Spleen (tissue), 11 donors: ENCODE measurements at regions not wholly inside any gene's neighbourhood (a gene's known extent, or its start where the extent isn't known, plus 50 kb on each side); places are given as distances from the start of the nearest gene placed in this dataset.

Experiments used
- DNase-seq: peaks from one replicate; pipeline ENCODE4 v3.0.0-alpha.2; 2020
- H3K27ac ChIP-seq, 8 donors: fragments of 200-600 bp; sonication (generic) in 7 of 8; 1 replicate in 4 of 8; 2 replicates in 4 of 8; pipeline versions ENCODE4 v1.5.0 to v1.8.0; 2016 to 2021; ENCODE audit warnings: inconsistent platforms in 4 of 8, mild to moderate bottlenecking in 4 of 8, moderate library complexity in 1 of 8
- H3K27me3 ChIP-seq, 7 donors: fragments of 200-600 bp; sonication (generic) in 6 of 7; replicated peaks in 1 of 7; 1 replicate in 4 of 7; 2 replicates in 3 of 7; pipeline versions ENCODE4 v1.5.0 to v1.8.0; 2016 to 2021; ENCODE audit warnings: inconsistent platforms in 3 of 7, mild to moderate bottlenecking in 1 of 7
- H3K36me3 ChIP-seq, 6 donors: fragments of 200-600 bp; sonication (generic) in 5 of 6; 1 replicate in 4 of 6; 2 replicates in 2 of 6; pipeline versions ENCODE4 v1.5.0 to v1.8.0; 2016 to 2021; ENCODE audit warnings: inconsistent platforms in 2 of 6
- H3K4me1 ChIP-seq, 6 donors: fragments of 200-600 bp; sonication (generic) in 5 of 6; 1 replicate in 3 of 6; 2 replicates in 3 of 6; pipeline versions ENCODE4 v1.5.0 to v1.8.0; 2016 to 2021; ENCODE audit warnings: inconsistent platforms in 3 of 6
- H3K4me3 ChIP-seq, 8 donors: fragments of 200-600 bp; sonication (generic) in 7 of 8; 1 replicate in 4 of 8; 2 replicates in 4 of 8; pipeline versions ENCODE4 v1.5.0 to v1.8.0; 2016 to 2021; ENCODE audit warnings: inconsistent platforms in 4 of 8, mild to moderate bottlenecking in 4 of 8, moderate library complexity in 2 of 8
- H3K9me3 ChIP-seq, 8 donors: fragments of 200-600 bp; sonication (generic) in 7 of 8; 1 replicate in 4 of 8; 2 replicates in 4 of 8; pipeline versions ENCODE4 v1.5.0 to v1.8.0; 2016 to 2021; ENCODE audit warnings: inconsistent platforms in 4 of 8
- POLR2A ChIP-seq, 3 donors: fragments of 450-650 bp; IDR thresholded peaks; one replicate each; pipeline ENCODE4 v1.5.1; 2017; ENCODE audit warnings: antibody characterized with exemption in 3 of 3, mild to moderate bottlenecking in 1 of 3
- POLR2AphosphoS5 ChIP-seq, 3 donors: sonication (generic); formaldehyde crosslinking; IDR thresholded peaks; one replicate each; pipeline ENCODE4 v1.5.1; 2017; ENCODE audit warnings: antibody characterized with exemption in 3 of 3
- WGBS, 5 donors: extraction: QIAGEN DNeasy Blood & Tissue Kit in 3 of 5; methylation state at CpG; one replicate each; pipeline versions ENCODE4 v1.1.5 to v1.1.7; 2013 to 2018; 5-methylcytosine and 5-hydroxymethylcytosine counted together
- intact Hi-C: fragments of 100-400 bp; cut with DNase I; formaldehyde crosslinking; loops from one replicate; pipeline ENCODE4 v1.15.0; 2023; ENCODE audit warnings: low total_unique reads
- TF ChIP-seq, protein P1 (sequence below), 11 experiments: fragments of 200-600 bp in 7 of 11; fragments of 450-650 bp in 4 of 11; sonication (generic) in 4 of 11; IDR thresholded peaks in 8 of 11; conservative IDR thresholded peaks in 3 of 11; 1 replicate in 7 of 11; 2 replicates in 4 of 11; pipeline versions ENCODE4 v1.4.0 to v1.8.0; 2016 to 2021; ENCODE audit warnings: antibody characterized with exemption in 11 of 11, inconsistent platforms in 4 of 11, mild to moderate bottlenecking in 1 of 11
- donor health status: healthy with polysubstance abuse.
- donor health status: DM: no; HTN: no; CAD: no; lungs with moderate emphysema.
- donor health status: DM: no; HTN: no; CAD: no.
- donor health status: Bipolar disorder and iron deficiency.
- donor health status: healthy.
- donor health status: DM: no; HTN: no; CAD: no.
- donor health status: DM: yes; HTN: yes; CAD: no.

DNA sequence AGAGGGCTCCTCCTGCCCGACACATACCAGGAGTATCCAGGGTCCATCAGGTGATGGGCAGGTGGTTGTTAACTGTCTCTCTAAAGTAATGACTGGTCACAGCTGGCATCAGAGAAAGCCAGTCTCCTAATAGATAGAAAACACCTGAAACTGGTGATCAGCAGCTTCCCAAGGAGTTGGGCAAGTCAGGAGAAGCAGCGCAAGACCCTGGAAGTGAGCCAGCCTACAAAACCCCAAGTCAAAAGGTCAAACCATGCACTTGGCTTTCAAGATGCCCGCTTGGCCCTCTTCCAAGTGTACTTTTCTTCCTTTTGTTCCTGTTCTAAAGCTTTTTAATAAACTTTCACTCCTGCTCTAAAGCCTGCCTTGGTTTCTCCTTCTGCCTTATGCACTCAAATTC lies 815.2 kb downstream of the DCDC2C start:
- WGBS, 5 donors: 82 to 95% (median 93%) methylated on average over 3 of the region's 3 CpGs

DNA sequence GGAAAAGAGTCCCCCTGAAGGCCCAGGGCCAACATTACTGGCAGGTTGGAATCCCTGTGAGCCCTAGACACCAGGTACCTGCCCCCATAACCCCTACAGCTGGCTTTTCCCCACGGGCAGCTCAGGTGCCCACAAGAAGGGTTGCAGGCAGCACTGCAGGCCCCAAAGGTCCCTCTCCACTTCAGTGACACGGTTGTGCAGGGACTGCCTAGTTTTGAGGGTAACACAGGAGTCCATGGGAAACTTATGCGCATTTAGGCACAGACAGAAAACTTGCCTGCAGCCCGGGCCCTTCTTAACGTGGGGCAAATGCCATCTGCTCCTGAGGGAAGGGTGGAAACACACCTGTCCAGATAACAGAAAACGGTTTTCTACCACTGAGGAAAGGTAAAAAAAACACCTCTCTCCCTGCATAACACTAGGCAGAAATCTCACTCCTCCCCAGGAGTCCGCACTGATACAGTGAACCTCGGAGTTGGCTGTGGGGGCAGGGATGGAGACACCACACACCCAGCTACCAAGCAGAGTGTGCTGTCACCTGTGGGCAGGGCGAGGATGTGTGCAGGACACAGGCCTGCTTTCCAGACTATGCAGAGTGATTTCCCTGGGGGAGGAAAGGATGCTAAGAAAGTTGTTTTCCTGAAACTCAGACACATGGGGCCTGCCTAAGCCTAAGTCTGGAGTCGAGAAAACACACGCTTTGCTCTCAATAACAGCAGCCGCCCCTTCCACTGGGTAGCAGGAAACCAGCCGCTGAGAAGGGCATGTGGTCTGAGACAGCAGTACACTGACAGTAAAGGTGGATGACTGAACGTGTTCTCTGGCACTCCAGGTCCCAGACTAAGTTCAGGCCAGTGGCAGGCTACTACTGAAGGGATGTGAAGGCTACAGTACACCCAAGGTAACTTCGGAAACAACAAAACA lies 819.4 kb downstream of the DCDC2C start:
- DNase-seq: no peak
- Histone ChIP-seq H3K27me3 (no peaks in the 10 kb centered on the region), H3K4me3 (no peak overlapping the region), H3K9me3 (peaks cover 0 to 15% (median 0%) of the 10 kb centered on the region in 8 donors), H3K4me1 (no peaks in the 10 kb centered on the region), H3K36me3 (no peaks in the 10 kb centered on the region), H3K27ac (no peak overlapping the region)
- 75 to 84% (median 82%) methylated on average over 14 to 15 of the region's 15 CpGs for WGBS, 5 donors
- intact Hi-C loops: no loop called here
- TF ChIP-seq POLR2AphosphoS5 (IDR thresholded peaks at IDR 0.05): no peak

More for the DNA sequence above, 815.2 kb downstream of the DCDC2C start:
- H3K9me3 ChIP-seq: peaks cover 0 to 25% (median 0%) of the 10 kb centered on the region in 8 donors
- intact Hi-C loops: no loop called here
- no peaks in the 10 kb centered on the region for H3K4me1 ChIP-seq
- no peak overlapping the region for H3K27ac ChIP-seq
- DNase-seq: no peak
- TF ChIP-seq, protein P1, sequence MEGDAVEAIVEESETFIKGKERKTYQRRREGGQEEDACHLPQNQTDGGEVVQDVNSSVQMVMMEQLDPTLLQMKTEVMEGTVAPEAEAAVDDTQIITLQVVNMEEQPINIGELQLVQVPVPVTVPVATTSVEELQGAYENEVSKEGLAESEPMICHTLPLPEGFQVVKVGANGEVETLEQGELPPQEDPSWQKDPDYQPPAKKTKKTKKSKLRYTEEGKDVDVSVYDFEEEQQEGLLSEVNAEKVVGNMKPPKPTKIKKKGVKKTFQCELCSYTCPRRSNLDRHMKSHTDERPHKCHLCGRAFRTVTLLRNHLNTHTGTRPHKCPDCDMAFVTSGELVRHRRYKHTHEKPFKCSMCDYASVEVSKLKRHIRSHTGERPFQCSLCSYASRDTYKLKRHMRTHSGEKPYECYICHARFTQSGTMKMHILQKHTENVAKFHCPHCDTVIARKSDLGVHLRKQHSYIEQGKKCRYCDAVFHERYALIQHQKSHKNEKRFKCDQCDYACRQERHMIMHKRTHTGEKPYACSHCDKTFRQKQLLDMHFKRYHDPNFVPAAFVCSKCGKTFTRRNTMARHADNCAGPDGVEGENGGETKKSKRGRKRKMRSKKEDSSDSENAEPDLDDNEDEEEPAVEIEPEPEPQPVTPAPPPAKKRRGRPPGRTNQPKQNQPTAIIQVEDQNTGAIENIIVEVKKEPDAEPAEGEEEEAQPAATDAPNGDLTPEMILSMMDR (IDR thresholded peaks at IDR 0.05 in 8 of 11, conservative IDR thresholded peaks at IDR 0.05 in 3 of 11): no peak
- TF ChIP-seq POLR2AphosphoS5 (IDR thresholded peaks at IDR 0.05) (no peak), POLR2A (IDR thresholded peaks at IDR 0.05) (no peak)
- H3K4me3 ChIP-seq: no peak overlapping the region
- no peaks in the 10 kb centered on the region for H3K36me3 ChIP-seq
- H3K27me3 ChIP-seq: no peaks in the 10 kb centered on the region

DNA sequence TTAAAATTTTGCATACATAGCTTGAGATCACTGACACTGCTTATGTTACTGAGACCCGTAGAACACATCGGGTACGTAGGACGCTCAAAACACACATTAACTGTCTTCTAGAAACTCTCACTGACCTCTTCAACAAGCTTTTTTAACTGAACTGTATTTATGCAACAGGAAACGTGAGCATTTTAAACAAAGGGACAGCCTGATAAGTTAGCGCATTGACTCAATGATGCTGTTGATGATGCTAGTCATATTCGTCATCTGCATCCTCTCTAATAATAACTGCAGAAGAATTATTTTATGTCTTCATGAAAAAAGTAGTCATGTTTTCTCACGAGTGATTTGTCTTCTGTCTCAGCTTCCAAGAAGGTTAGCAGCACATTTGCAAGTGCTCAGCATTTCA lies 824.0 kb downstream of the DCDC2C start:
- H3K27me3 ChIP-seq: no peaks in the 10 kb centered on the region
- H3K4me3 ChIP-seq: no peak overlapping the region
- H3K9me3 ChIP-seq: peaks cover 0 to 11% (median 0%) of the 10 kb centered on the region in 8 donors
- DNase-seq: no peak
- H3K36me3 ChIP-seq: no peaks in the 10 kb centered on the region
- TF ChIP-seq POLR2AphosphoS5 (IDR thresholded peaks at IDR 0.05) (no peak), POLR2A (IDR thresholded peaks at IDR 0.05) (no peak)
- TF ChIP-seq, protein P1 (IDR thresholded peaks at IDR 0.05 in 8 of 11, conservative IDR thresholded peaks at IDR 0.05 in 3 of 11): no peak
- H3K4me1 ChIP-seq: no peaks in the 10 kb centered on the region
- no peak overlapping the region for H3K27ac ChIP-seq
- intact Hi-C loops: no loop called here
- WGBS, 5 donors: 76 to 89% (median 83%) methylated on average over 8 of the region's 8 CpGs

DNA sequence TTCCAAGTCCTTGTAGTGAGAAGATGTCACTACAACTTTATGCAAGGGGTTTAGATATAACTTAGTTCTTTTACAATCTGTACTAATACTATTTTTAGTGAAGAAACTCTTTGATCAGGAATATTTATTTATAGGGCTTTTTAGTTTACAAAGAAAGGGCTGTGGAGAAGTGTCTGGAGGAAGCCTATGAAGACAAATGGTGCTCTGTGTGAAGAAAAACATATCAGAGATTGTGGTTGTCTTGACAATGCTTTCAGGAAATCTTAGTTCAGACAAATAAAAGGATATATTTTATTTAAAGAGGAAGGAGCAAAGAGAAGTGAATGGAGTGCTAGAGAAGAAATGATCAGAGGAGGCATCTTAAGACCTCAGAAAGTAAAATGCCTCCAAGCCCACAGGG lies 824.9 kb downstream of the DCDC2C start:
- H3K4me1 ChIP-seq: no peaks in the 10 kb centered on the region
- no peak for TF ChIP-seq POLR2AphosphoS5 (IDR thresholded peaks at IDR 0.05)
- TF ChIP-seq, protein P1 (IDR thresholded peaks at IDR 0.05 in 8 of 11, conservative IDR thresholded peaks at IDR 0.05 in 3 of 11): no peak
- no peak for TF ChIP-seq POLR2A (IDR thresholded peaks at IDR 0.05)
- no peak for DNase-seq
- intact Hi-C loops: no loop called here
- H3K27ac ChIP-seq: no peak overlapping the region
- H3K4me3 ChIP-seq: no peak overlapping the region
- no peaks in the 10 kb centered on the region for H3K27me3 ChIP-seq
- no peaks in the 10 kb centered on the region for H3K36me3 ChIP-seq
- peaks cover 0 to 4% (median 0%) of the 10 kb centered on the region in 8 donors for H3K9me3 ChIP-seq
